Activated CD8-positive, alpha-beta memory T cell treated with anti-CD3 and anti-CD28 coated beads, Interleukin-2, amount 10 ng/mL, durations not matched to agents 7 days and 5 days (primary cell): ENCODE measurements at regions not wholly inside any gene's neighbourhood (a gene's known extent, or its start where the extent isn't known, plus 50 kb on each side); places are given as distances from the start of the nearest gene placed in this dataset.
"Not testable (repeated sequence)": the region's sequence is repeated elsewhere in the genome, so short reads cannot be mapped to it uniquely, and the experiment has no call there.

Source experiments
- ATAC-seq: fragments of 150-1000 bp; cut with Tn5 transposase; one replicate; pipeline ENCODE4 v1.10.0; 2021; ENCODE audit warnings: moderate library complexity
- CTCF ChIA-PET: fragments of 350-600 bp; sonication (Branson Sonifier 250); formaldehyde crosslinking; loops from one replicate; lab custom pipeline; 2021; ENCODE audit warnings: antibody characterized with exemption; lab: Charles Lee
- DNase-seq: peaks from one replicate; pipeline ENCODE4 v3.0.0-alpha.2; 2020
- H3K27ac Mint-ChIP-seq: one replicate; pipeline ENCODE4 v1.8.0; 2021; ENCODE audit warnings: mild to moderate bottlenecking, mixed read lengths
- H3K27me3 Mint-ChIP-seq: one replicate; pipeline ENCODE4 v1.8.0; 2021; ENCODE audit warnings: mixed read lengths
- H3K36me3 Mint-ChIP-seq: one replicate; pipeline ENCODE4 v1.8.0; 2021; ENCODE audit warnings: mild to moderate bottlenecking, mixed read lengths
- H3K4me1 Mint-ChIP-seq: one replicate; pipeline ENCODE4 v1.8.0; 2021; ENCODE audit warnings: mixed read lengths
- H3K4me3 Mint-ChIP-seq: one replicate; pipeline ENCODE4 v1.8.0; 2021; ENCODE audit warnings: mild to moderate bottlenecking, moderate library complexity, mixed read lengths
- H3K9me3 Mint-ChIP-seq: one replicate; pipeline ENCODE4 v1.8.0; 2022; ENCODE audit warnings: low read depth, mixed read lengths

GRCh38 chr7:150004843-150005242 lies 131.1 kb downstream of the ATP6V0E2 start:
- H3K36me3 Mint-ChIP-seq, DNase-seq, ATAC-seq, H3K9me3 Mint-ChIP-seq, H3K27me3 Mint-ChIP-seq, H3K4me1 Mint-ChIP-seq, H3K4me3 Mint-ChIP-seq, CTCF ChIA-PET, H3K27ac Mint-ChIP-seq: not testable (repeated sequence)

- ATAC-seq, H3K36me3 Mint-ChIP-seq, H3K9me3 Mint-ChIP-seq, H3K4me3 Mint-ChIP-seq, H3K4me1 Mint-ChIP-seq, CTCF ChIA-PET, H3K27me3 Mint-ChIP-seq, DNase-seq, H3K27ac Mint-ChIP-seq: not testable (repeated sequence)
These were observed 136.0 kb downstream of the ATP6V0E2 start for GRCh38 chr7:150009620-150010303.

- H3K4me3 Mint-ChIP-seq, H3K27me3 Mint-ChIP-seq, H3K4me1 Mint-ChIP-seq, ATAC-seq, H3K36me3 Mint-ChIP-seq, DNase-seq, H3K27ac Mint-ChIP-seq, CTCF ChIA-PET, H3K9me3 Mint-ChIP-seq: not testable (repeated sequence)
These were observed 143.0 kb downstream of the ATP6V0E2 start for GRCh38 chr7:150016651-150017189.

GRCh38 chr7:150020210-150020609 lies 146.4 kb downstream of the ATP6V0E2 start:
- H3K4me3 Mint-ChIP-seq, ATAC-seq, H3K27me3 Mint-ChIP-seq, H3K9me3 Mint-ChIP-seq, CTCF ChIA-PET, H3K36me3 Mint-ChIP-seq, H3K4me1 Mint-ChIP-seq, H3K27ac Mint-ChIP-seq, DNase-seq: not testable (repeated sequence)

- H3K27ac Mint-ChIP-seq, CTCF ChIA-PET: not testable (repeated sequence)
These were observed 151.1 kb downstream of the ATP6V0E2 start for GRCh38 chr7:150024550-150025490.

GRCh38 chr7:150025802-150026201 lies 152.0 kb downstream of the ATP6V0E2 start:
- H3K4me1 Mint-ChIP-seq, DNase-seq, H3K27ac Mint-ChIP-seq, H3K9me3 Mint-ChIP-seq, H3K4me3 Mint-ChIP-seq, ATAC-seq, H3K36me3 Mint-ChIP-seq, H3K27me3 Mint-ChIP-seq, CTCF ChIA-PET: not testable (repeated sequence)

More at GRCh38 chr7:150024550-150025490, 151.1 kb downstream of the ATP6V0E2 start:
- not testable (repeated sequence) for ATAC-seq, DNase-seq, H3K27me3 Mint-ChIP-seq, H3K4me3 Mint-ChIP-seq, H3K4me1 Mint-ChIP-seq, H3K9me3 Mint-ChIP-seq, H3K36me3 Mint-ChIP-seq

- H3K4me1 Mint-ChIP-seq, H3K27ac Mint-ChIP-seq, DNase-seq, H3K27me3 Mint-ChIP-seq, H3K36me3 Mint-ChIP-seq, H3K4me3 Mint-ChIP-seq, H3K9me3 Mint-ChIP-seq, CTCF ChIA-PET, ATAC-seq: not testable (repeated sequence)
These were observed 154.7 kb downstream of the ATP6V0E2 start for GRCh38 chr7:150028344-150029012.

- H3K27ac Mint-ChIP-seq, H3K9me3 Mint-ChIP-seq, ATAC-seq, H3K27me3 Mint-ChIP-seq, DNase-seq, CTCF ChIA-PET, H3K36me3 Mint-ChIP-seq, H3K4me3 Mint-ChIP-seq, H3K4me1 Mint-ChIP-seq: not testable (repeated sequence)
These were observed 155.2 kb downstream of the ATP6V0E2 start for GRCh38 chr7:150029013-150029389.

- H3K27ac Mint-ChIP-seq, DNase-seq, H3K9me3 Mint-ChIP-seq, H3K36me3 Mint-ChIP-seq, ATAC-seq, H3K4me3 Mint-ChIP-seq, H3K27me3 Mint-ChIP-seq, H3K4me1 Mint-ChIP-seq, CTCF ChIA-PET: not testable (repeated sequence)
These were observed 158.0 kb downstream of the ATP6V0E2 start for GRCh38 chr7:150031733-150032132.

GRCh38 chr7:150033711-150034110 lies 159.9 kb downstream of the ATP6V0E2 start:
- ATAC-seq, DNase-seq, H3K27me3 Mint-ChIP-seq, H3K4me1 Mint-ChIP-seq, H3K27ac Mint-ChIP-seq, CTCF ChIA-PET, H3K9me3 Mint-ChIP-seq, H3K36me3 Mint-ChIP-seq, H3K4me3 Mint-ChIP-seq: not testable (repeated sequence)

GRCh38 chr7:150035769-150036168 lies 162.0 kb downstream of the ATP6V0E2 start:
- H3K27ac Mint-ChIP-seq, H3K9me3 Mint-ChIP-seq, H3K4me1 Mint-ChIP-seq, H3K36me3 Mint-ChIP-seq, DNase-seq, ATAC-seq, H3K27me3 Mint-ChIP-seq, CTCF ChIA-PET, H3K4me3 Mint-ChIP-seq: not testable (repeated sequence)

GRCh38 chr7:150039061-150039460 lies 165.3 kb downstream of the ATP6V0E2 start:
- H3K4me1 Mint-ChIP-seq, H3K9me3 Mint-ChIP-seq, ATAC-seq, H3K4me3 Mint-ChIP-seq, H3K27me3 Mint-ChIP-seq, H3K27ac Mint-ChIP-seq, H3K36me3 Mint-ChIP-seq, DNase-seq, CTCF ChIA-PET: not testable (repeated sequence)

GRCh38 chr7:150042281-150042680 lies 168.5 kb downstream of the ATP6V0E2 start:
- DNase-seq, H3K36me3 Mint-ChIP-seq, H3K4me3 Mint-ChIP-seq, H3K27ac Mint-ChIP-seq, ATAC-seq, CTCF ChIA-PET, H3K4me1 Mint-ChIP-seq, H3K9me3 Mint-ChIP-seq: not testable (repeated sequence)
- H3K27me3 Mint-ChIP-seq: peaks cover 31% of the 10 kb centered on the region
